ENCODE measurements at regions not wholly inside any gene's neighbourhood (a gene's known extent, or its start where the extent isn't known, plus 50 kb on each side); places are given as distances from the start of the nearest gene placed in this dataset.

- no peak for DNase-seq
Observed at GRCh38 chr2:236656166-236656565, 86.5 kb downstream of the ACKR3 start.

- DNase-seq = no peak
Observed at GRCh38 chr2:236656721-236657120, 87.1 kb downstream of the ACKR3 start.

GRCh38 chr2:236657215-236657614 is 87.6 kb downstream of the ACKR3 start:
- DNase-seq = no peak

GRCh38 chr2:236657801-236658200 is 88.2 kb downstream of the ACKR3 start:
- DNase-seq = no peak

- no peak for DNase-seq
Observed at GRCh38 chr2:236658974-236659757, 89.5 kb downstream of the ACKR3 start.

- DNase-seq = no peak
Observed at GRCh38 chr2:236659758-236660150, 90.1 kb downstream of the ACKR3 start.

- no peak for DNase-seq
Observed at GRCh38 chr2:236661061-236661761, 91.6 kb downstream of the ACKR3 start.

- DNase-seq = no peak
Observed at GRCh38 chr2:236661762-236662110, 92.1 kb downstream of the ACKR3 start.

GRCh38 chr2:236662231-236663185 is 92.9 kb downstream of the ACKR3 start:
- no peak for DNase-seq

GRCh38 chr2:236663287-236664101 is 93.9 kb downstream of the ACKR3 start:
- no peak for DNase-seq

GRCh38 chr2:236664136-236664535 is 94.5 kb downstream of the ACKR3 start:
- DNase-seq = no peak

- no peak for DNase-seq
Observed at GRCh38 chr2:236665101-236665500, 95.5 kb downstream of the ACKR3 start.

GRCh38 chr2:236665572-236666118 is 96.0 kb downstream of the ACKR3 start:
- no peak for DNase-seq

GRCh38 chr2:236666646-236667204 is 97.1 kb downstream of the ACKR3 start:
- DNase-seq = no peak

GRCh38 chr2:236667526-236667925 is 97.9 kb downstream of the ACKR3 start:
- DNase-seq = no peak

- DNase-seq = no peak
Observed at GRCh38 chr2:236668531-236668969, 98.9 kb downstream of the ACKR3 start.

- DNase-seq = no peak
Observed at GRCh38 chr2:236670235-236670620, 100.6 kb downstream of the ACKR3 start.

GRCh38 chr2:236671896-236672562 is 102.4 kb downstream of the ACKR3 start:
- DNase-seq = no peak

GRCh38 chr2:236672606-236673005 is 103.0 kb downstream of the ACKR3 start:
- no peak for DNase-seq

GRCh38 chr2:236673126-236673822 is 103.6 kb downstream of the ACKR3 start:
- no peak for DNase-seq

- DNase-seq = no peak
Observed at GRCh38 chr2:236673823-236674185, 104.2 kb downstream of the ACKR3 start.

All from AML-193 (cell line).